Hepatocyte (in vitro differentiated cells): ENCODE measurements at regions not wholly inside any gene's neighbourhood (a gene's known extent, or its start where the extent isn't known, plus 50 kb on each side); places are given as distances from the start of the nearest gene placed in this dataset.

Source experiments
- DNase-seq: peaks from one replicate; pipeline ENCODE4 v3.0.0-alpha.2; 2016; ENCODE audit warnings: low spot score
- H2AFZ ChIP-seq: fragments of 200-600 bp; sonication (generic); 2 replicates; pipeline ENCODE4 v1.6.0; 2016; ENCODE audit warnings: antibody characterized with exemption, mild to moderate bottlenecking
- H3K27ac ChIP-seq: fragments of 200-600 bp; sonication (generic); 2 replicates; pipeline ENCODE4 v1.5.1; 2016; ENCODE audit warnings: mild to moderate bottlenecking
- H3K27me3 ChIP-seq: fragments of 200-600 bp; sonication (generic); 2 replicates; pipeline ENCODE4 v1.6.1; 2016
- H3K36me3 ChIP-seq: fragments of 200-600 bp; sonication (generic); replicated peaks from 2 replicates; pipeline ENCODE4 v1.5.1; 2016; ENCODE audit warnings: low read depth; ENCODE audit not compliant: insufficient read depth
- H3K4me1 ChIP-seq: fragments of 200-600 bp; sonication (generic); 2 replicates; pipeline ENCODE4 v1.5.1; 2016; ENCODE audit warnings: mild to moderate bottlenecking, moderate library complexity; ENCODE audit not compliant: insufficient read depth
- H3K4me2 ChIP-seq: fragments of 200-600 bp; sonication (generic); 2 replicates; pipeline ENCODE4 v1.6.0; 2016
- H3K4me3 ChIP-seq: fragments of 200-600 bp; sonication (generic); 2 replicates; pipeline ENCODE4 v1.5.1; 2016; ENCODE audit warnings: mild to moderate bottlenecking
- H3K79me2 ChIP-seq: fragments of 200-600 bp; sonication (generic); 2 replicates; pipeline ENCODE4 v1.6.0; 2017; ENCODE audit warnings: mild to moderate bottlenecking
- H3K9me2 ChIP-seq: fragments of 200-600 bp; sonication (generic); replicated peaks from 2 replicates; pipeline ENCODE4 v1.6.0; 2017; ENCODE audit warnings: mild to moderate bottlenecking; ENCODE audit not compliant: insufficient read depth
- H3K9me3 ChIP-seq: fragments of 200-600 bp; sonication (generic); 2 replicates; pipeline ENCODE4 v1.5.1; 2016; ENCODE audit warnings: low read depth, mild to moderate bottlenecking
- H4K20me1 ChIP-seq: fragments of 200-600 bp; sonication (generic); 2 replicates; pipeline ENCODE4 v1.6.0; 2016; ENCODE audit warnings: mild to moderate bottlenecking; ENCODE audit not compliant: insufficient read depth, poor library complexity, severe bottlenecking
- EZH2 ChIP-seq: fragments of 200-600 bp; sonication (generic); IDR thresholded peaks from 2 replicates; pipeline ENCODE4 v1.6.1; 2016; ENCODE audit warnings: antibody characterized with exemption, mild to moderate bottlenecking, borderline replicate concordance
- EZH2phosphoT487 ChIP-seq: fragments of 200-600 bp; sonication (generic); IDR thresholded peaks from one replicate; pipeline ENCODE4 v1.6.1; 2018; ENCODE audit warnings: antibody characterized with exemption, mild to moderate bottlenecking, low read depth, moderate library complexity; ENCODE audit not compliant: unreplicated experiment, severe bottlenecking
- WGBS: methylation state at CpG from one replicate; pipeline ENCODE4 v1.1.6; 2016; ENCODE audit warnings: low lambda C conversion rate; ENCODE audit errors: missing lambda C conversion rate; 5-methylcytosine and 5-hydroxymethylcytosine counted together
- TF ChIP-seq, protein P1 (sequence below): fragments of 200-600 bp; sonication (generic); IDR thresholded peaks from 2 replicates; pipeline ENCODE4 v1.5.1; 2016; ENCODE audit warnings: antibody characterized with exemption, mild to moderate bottlenecking; ENCODE audit not compliant: poor library complexity

DNA sequence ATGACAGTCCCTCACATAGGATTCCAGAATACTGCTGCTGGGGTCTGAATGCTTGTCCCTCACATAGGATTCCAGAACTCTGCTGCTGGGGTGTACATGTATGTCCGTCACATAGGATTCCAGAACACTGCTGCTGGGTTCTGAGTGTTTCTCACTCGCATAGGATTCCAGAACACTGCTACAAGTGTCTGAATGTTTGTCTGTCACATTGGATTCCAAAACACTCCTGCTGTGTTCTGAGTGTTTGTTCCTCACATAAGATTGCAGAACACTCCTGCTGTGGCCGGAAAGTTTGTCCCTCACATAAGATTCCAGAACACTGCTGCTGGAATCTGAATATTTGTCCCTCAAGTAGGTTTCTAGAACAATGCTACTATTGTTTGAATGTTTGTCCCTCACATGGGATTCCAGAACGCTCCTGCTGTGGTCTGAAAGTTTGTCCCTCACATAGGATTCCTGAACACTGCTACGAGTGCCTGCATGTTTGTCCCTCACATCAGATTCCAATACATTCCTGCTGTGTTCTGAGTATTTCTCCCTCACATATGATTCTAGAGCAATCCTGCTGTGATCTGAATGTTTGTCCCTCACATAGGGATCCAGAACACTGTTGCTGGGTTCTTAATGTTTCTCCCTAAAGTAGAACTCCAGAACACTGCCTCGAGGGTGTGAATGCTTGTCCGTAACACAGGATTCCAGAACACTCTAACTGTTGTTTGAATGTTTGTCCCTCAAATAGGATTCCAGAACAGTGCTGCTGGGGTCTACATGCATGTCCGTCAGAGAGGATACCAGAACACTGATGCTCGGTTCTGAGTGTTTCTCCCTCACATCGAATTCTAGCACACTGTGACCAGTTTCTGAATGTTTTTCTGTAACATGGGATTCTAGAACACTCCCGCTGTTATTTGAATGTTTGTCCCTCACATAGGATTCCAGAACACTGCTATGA, 200.4 kb downstream of the FOXD4L6 start:
- 68% methylated on average over 11 of the region's 11 CpGs for WGBS
- H3K4me2 ChIP-seq: no peak overlapping the region
- peaks cover 51% of the 10 kb centered on the region for H3K9me3 ChIP-seq
- no peaks in the 10 kb centered on the region for H3K4me1 ChIP-seq
- H3K27me3 ChIP-seq: no peaks in the 10 kb centered on the region
- H3K27ac ChIP-seq: no peak overlapping the region
- no peaks in the 10 kb centered on the region for H4K20me1 ChIP-seq
- DNase-seq: no peak
- H3K79me2 ChIP-seq: no peaks in the 10 kb centered on the region
- no peak overlapping the region for H3K4me3 ChIP-seq
- no peaks in the 10 kb centered on the region for H3K9me2 ChIP-seq
- no peak overlapping the region for H2AFZ ChIP-seq
- TF ChIP-seq EZH2phosphoT487 (no peak), EZH2 (no peak)
- TF ChIP-seq, protein P1, sequence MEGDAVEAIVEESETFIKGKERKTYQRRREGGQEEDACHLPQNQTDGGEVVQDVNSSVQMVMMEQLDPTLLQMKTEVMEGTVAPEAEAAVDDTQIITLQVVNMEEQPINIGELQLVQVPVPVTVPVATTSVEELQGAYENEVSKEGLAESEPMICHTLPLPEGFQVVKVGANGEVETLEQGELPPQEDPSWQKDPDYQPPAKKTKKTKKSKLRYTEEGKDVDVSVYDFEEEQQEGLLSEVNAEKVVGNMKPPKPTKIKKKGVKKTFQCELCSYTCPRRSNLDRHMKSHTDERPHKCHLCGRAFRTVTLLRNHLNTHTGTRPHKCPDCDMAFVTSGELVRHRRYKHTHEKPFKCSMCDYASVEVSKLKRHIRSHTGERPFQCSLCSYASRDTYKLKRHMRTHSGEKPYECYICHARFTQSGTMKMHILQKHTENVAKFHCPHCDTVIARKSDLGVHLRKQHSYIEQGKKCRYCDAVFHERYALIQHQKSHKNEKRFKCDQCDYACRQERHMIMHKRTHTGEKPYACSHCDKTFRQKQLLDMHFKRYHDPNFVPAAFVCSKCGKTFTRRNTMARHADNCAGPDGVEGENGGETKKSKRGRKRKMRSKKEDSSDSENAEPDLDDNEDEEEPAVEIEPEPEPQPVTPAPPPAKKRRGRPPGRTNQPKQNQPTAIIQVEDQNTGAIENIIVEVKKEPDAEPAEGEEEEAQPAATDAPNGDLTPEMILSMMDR: no peak
- H3K36me3 ChIP-seq: no peaks in the 10 kb centered on the region

DNA sequence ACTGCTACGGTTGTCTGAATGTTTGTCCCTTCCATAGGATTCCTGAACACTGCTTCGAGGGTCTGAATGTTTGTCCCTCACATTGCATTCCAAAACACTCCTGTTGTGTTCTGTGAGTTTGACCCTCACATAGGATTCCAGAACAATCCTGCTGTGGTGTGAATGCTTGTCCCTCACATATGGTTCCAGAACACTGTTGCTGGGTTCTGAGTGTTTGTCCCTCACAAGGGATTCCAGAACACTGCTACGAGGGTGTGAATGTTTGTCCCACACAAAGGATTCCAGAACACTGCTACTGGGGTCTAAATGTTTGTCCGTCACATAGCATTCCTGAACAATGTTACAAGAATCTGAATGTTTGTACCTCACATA, 201.2 kb downstream of the FOXD4L6 start:
- no peaks in the 10 kb centered on the region for H3K36me3 ChIP-seq
- H2AFZ ChIP-seq: no peak overlapping the region
- peaks cover 51% of the 10 kb centered on the region for H3K9me3 ChIP-seq
- no peak overlapping the region for H3K27ac ChIP-seq
- no peak for DNase-seq
- no peak for TF ChIP-seq EZH2
- TF ChIP-seq, protein P1: no peak
- no peak for TF ChIP-seq EZH2phosphoT487
- H3K4me1 ChIP-seq: no peaks in the 10 kb centered on the region
- no peaks in the 10 kb centered on the region for H4K20me1 ChIP-seq
- H3K79me2 ChIP-seq: no peaks in the 10 kb centered on the region
- H3K4me3 ChIP-seq: no peak overlapping the region
- no peaks in the 10 kb centered on the region for H3K9me2 ChIP-seq
- WGBS: 67% methylated on average over 4 of the region's 4 CpGs
- no peaks in the 10 kb centered on the region for H3K27me3 ChIP-seq
- H3K4me2 ChIP-seq: no peak overlapping the region

DNA sequence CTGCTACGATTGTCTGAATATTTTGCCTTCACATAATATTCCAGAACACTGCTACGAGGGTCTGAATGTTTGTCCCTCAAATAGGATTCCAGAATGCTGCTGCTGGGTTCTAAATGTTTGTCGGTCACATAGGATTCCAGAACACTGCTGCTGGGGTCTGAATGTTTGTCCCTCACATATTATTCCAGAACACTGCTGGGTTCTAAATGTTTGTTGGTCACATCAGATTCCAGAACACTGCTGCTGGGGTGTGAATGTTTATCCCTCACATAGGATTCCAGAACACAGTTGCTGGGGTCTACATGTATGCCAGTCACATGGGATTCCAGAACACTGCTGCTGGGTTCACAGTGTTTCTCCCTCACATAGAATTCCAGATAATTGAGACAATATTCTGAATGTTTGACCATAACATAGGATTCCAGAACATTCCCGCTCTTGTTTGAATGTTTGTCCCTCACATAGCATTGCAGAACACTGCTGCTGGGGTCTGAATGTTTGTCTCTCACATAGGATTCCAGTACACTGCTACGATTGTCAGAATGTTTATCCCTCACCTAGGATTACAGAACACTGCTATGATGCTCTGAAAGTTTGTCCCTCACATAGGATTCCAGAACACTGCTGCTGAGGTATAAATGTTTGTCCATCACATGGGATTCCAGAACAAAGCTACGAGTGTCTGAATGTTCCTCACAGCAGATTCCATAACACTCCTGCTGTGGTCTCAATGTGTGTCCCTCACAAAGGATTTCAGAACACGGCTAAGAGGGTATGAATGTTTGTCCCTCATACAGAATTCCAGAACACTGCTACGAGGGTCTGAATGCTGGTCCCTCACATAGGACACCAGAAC, 201.8 kb downstream of the FOXD4L6 start:
- no peaks in the 10 kb centered on the region for H3K4me1 ChIP-seq
- no peaks in the 10 kb centered on the region for H4K20me1 ChIP-seq
- no peak for TF ChIP-seq EZH2phosphoT487
- TF ChIP-seq, protein P1: no peak
- TF ChIP-seq EZH2: no peak
- peaks cover 51% of the 10 kb centered on the region for H3K9me3 ChIP-seq
- no peak overlapping the region for H3K4me2 ChIP-seq
- no peak overlapping the region for H2AFZ ChIP-seq
- no peaks in the 10 kb centered on the region for H3K27me3 ChIP-seq
- H3K27ac ChIP-seq: no peak overlapping the region
- WGBS: 65% methylated on average over 8 of the region's 8 CpGs
- no peaks in the 10 kb centered on the region for H3K79me2 ChIP-seq
- no peaks in the 10 kb centered on the region for H3K36me3 ChIP-seq
- no peak for DNase-seq
- no peaks in the 10 kb centered on the region for H3K9me2 ChIP-seq
- H3K4me3 ChIP-seq: no peak overlapping the region
